HCT116 (cell line): ENCODE measurements at regions not wholly inside any gene's neighbourhood (a gene's known extent, or its start where the extent isn't known, plus 50 kb on each side); places are given as distances from the start of the nearest gene placed in this dataset.

ENCODE experiments used
- ATAC-seq: fragments of 200-7000 bp; cut with Tn5 transposase; 2 replicates; pipeline ENCODE4 v1.9.1; 2020; ENCODE audit warnings: mild to moderate bottlenecking, moderate library complexity
- BruUV-seq: library from RNA; stranded (reverse); fragments of 400-500 nt; replicated peaks from 2 replicates; lab custom pipeline; 2021; lab: Mats Ljungman, UMichigan
- CTCF ChIA-PET: fragments of 300-600 bp; sonication (Branson Sonifier 250); formaldehyde crosslinking; loops from one replicate; lab custom pipeline; 2021; ENCODE audit warnings: antibody characterized with exemption; lab: Charles Lee
- POLR2A ChIA-PET: fragments of 300-600, 350-600 bp; sonication (Branson Sonifier 250); formaldehyde crosslinking; loops from one replicate; lab custom pipeline; 2021; ENCODE audit warnings: antibody characterized with exemption; lab: Charles Lee
- RAD21 ChIA-PET, 2 experiments: fragments of 300-600 bp; sonication (Branson Sonifier 250); formaldehyde crosslinking; loops; one replicate each; lab custom pipeline; 2023; ENCODE audit warnings: low total read pairs in 2 of 2; ENCODE audit not compliant: uncharacterized antibody in 2 of 2, unreplicated experiment in 2 of 2, low non-redundant PET in 1 of 2; lab: Charles Lee
- DNase-seq: peaks from one replicate; pipeline ENCODE4 v3.0.0-alpha.2; 2010; ENCODE audit warnings: low read depth, low spot score
- H2AFZ ChIP-seq: fragments of 200-600 bp; shearing (Covaris generic), sonication (generic); 2 replicates; pipeline ENCODE4 v1.6.1; 2017; ENCODE audit warnings: low read depth, mixed run types, mixed read lengths, antibody characterized with exemption, low read length; ENCODE audit not compliant: poor library complexity, severe bottlenecking
- H3K27ac ChIP-seq: 2 replicates; pipeline ENCODE4 v1.5.1; 2012; ENCODE audit warnings: low read depth, low read length
- H3K27me3 ChIP-seq: fragments of 200-600 bp; sonication (generic); 2 replicates; pipeline ENCODE4 v1.6.1; 2016; ENCODE audit warnings: mixed run types, low read length, mixed read lengths; ENCODE audit not compliant: insufficient read depth
- H3K36me3 ChIP-seq, 2 experiments: fragments of 200-500 bp in 1 of 2; fragments of 200-600 bp in 1 of 2; sonication (Bioruptor generic) in 1 of 2; sonication (generic) in 1 of 2; 2 replicates each; pipeline versions ENCODE4 v1.5.1 to v1.6.1; 2014 to 2016; ENCODE audit warnings: low read length in 2 of 2, inconsistent platforms in 1 of 2, mixed read lengths in 1 of 2, mixed run types in 1 of 2; ENCODE audit not compliant: insufficient read depth in 2 of 2, control insufficient read depth in 1 of 2
- H3K4me1 ChIP-seq, 2 experiments: fragments of 200-600 bp in 1 of 2; sonication (generic) in 1 of 2; 2 replicates each; pipeline versions ENCODE4 v1.5.1 to v1.6.1; 2012 to 2017; ENCODE audit warnings: low read length in 2 of 2, inconsistent platforms in 1 of 2, mild to moderate bottlenecking in 1 of 2, mixed read lengths in 1 of 2, mixed run types in 1 of 2, moderate library complexity in 1 of 2; ENCODE audit not compliant: insufficient read depth in 2 of 2, control insufficient read depth in 1 of 2
- H3K4me2 ChIP-seq: fragments of 200-600 bp; sonication (generic); 2 replicates; pipeline ENCODE4 v1.6.1; 2017; ENCODE audit warnings: mixed run types, low read length, mixed read lengths
- H3K4me3 ChIP-seq, 2 experiments: fragments of 200-600 bp in 1 of 2; sonication (generic) in 1 of 2; replicated peaks in 1 of 2; 2 replicates each; pipeline ENCODE4 v1.5.1; 2011 to 2016; ENCODE audit warnings: low read length in 2 of 2, control low read depth in 1 of 2, low read depth in 1 of 2, mild to moderate bottlenecking in 1 of 2, mixed read lengths in 1 of 2, mixed run types in 1 of 2
- H3K79me2 ChIP-seq: fragments of 200-600 bp; sonication (generic); 2 replicates; pipeline ENCODE4 v1.6.1; 2017; ENCODE audit warnings: mild to moderate bottlenecking, mixed run types, low read length, moderate library complexity, mixed read lengths; ENCODE audit not compliant: insufficient read depth
- H3K9ac ChIP-seq: fragments of 200-600 bp; sonication (generic); 2 replicates; pipeline ENCODE4 v1.6.1; 2016; ENCODE audit warnings: low read length, mixed read lengths
- H3K9me2 ChIP-seq: fragments of 200-600 bp; sonication (generic), shearing (Covaris generic); 2 replicates; pipeline ENCODE4 v1.6.1; 2017; ENCODE audit warnings: mixed run types, mild to moderate bottlenecking, moderate library complexity; ENCODE audit not compliant: insufficient read depth
- H3K9me3 ChIP-seq, 2 experiments: fragments of 200-500 bp in 1 of 2; fragments of 200-600 bp in 1 of 2; sonication (Bioruptor generic) in 1 of 2; sonication (generic) in 1 of 2; 2 replicates each; pipeline ENCODE4 v1.6.1; 2014 to 2017; ENCODE audit warnings: low read length in 2 of 2, mixed read lengths in 2 of 2, inconsistent platforms in 1 of 2, low read depth in 1 of 2, mild to moderate bottlenecking in 1 of 2, mixed run types in 1 of 2, moderate library complexity in 1 of 2; ENCODE audit not compliant: control insufficient read depth in 1 of 2, insufficient read depth in 1 of 2
- H4K20me1 ChIP-seq: fragments of 200-600 bp; sonication (generic), shearing (Covaris generic); 2 replicates; pipeline ENCODE4 v1.6.1; 2017; ENCODE audit warnings: mixed run types, mild to moderate bottlenecking, moderate library complexity; ENCODE audit not compliant: insufficient read depth
- CEBPB ChIP-seq: IDR thresholded peaks from 2 replicates; pipeline ENCODE4 v1.6.1; 2012; ENCODE audit warnings: low read depth
- EGR1 ChIP-seq: IDR thresholded peaks from 2 replicates; pipeline ENCODE4 v1.6.1; 2012; ENCODE audit warnings: low read depth
- ELF1 ChIP-seq: IDR thresholded peaks from 2 replicates; pipeline ENCODE4 v1.6.1; 2012; ENCODE audit warnings: low read depth, borderline replicate concordance
- EZH2phosphoT487 ChIP-seq: fragments of 200-600 bp; IDR thresholded peaks from 2 replicates; pipeline ENCODE4 v1.6.1; 2018; ENCODE audit warnings: antibody characterized with exemption, borderline replicate concordance
- FOSL1 ChIP-seq: IDR thresholded peaks from 2 replicates; pipeline ENCODE4 v1.6.1; 2012; ENCODE audit warnings: low read depth
- POLR2A ChIP-seq: IDR thresholded peaks from 2 replicates; pipeline ENCODE4 v1.7.0; 2011; ENCODE audit warnings: borderline replicate concordance; ENCODE audit not compliant: insufficient read depth, insufficient read length; ENCODE audit errors: extremely low read depth
- POLR2AphosphoS5 ChIP-seq: IDR thresholded peaks from 2 replicates; pipeline ENCODE4 v1.6.1; 2011; ENCODE audit warnings: mild to moderate bottlenecking, low read depth, low read length, moderate library complexity
- SIN3A ChIP-seq: IDR thresholded peaks from 2 replicates; pipeline ENCODE4 v1.6.1; 2012; ENCODE audit warnings: low read depth
- SP1 ChIP-seq: IDR thresholded peaks from 2 replicates; pipeline ENCODE4 v1.6.1; 2012; ENCODE audit warnings: low read depth
- SRF ChIP-seq: IDR thresholded peaks from 2 replicates; pipeline ENCODE4 v1.6.1; 2012; ENCODE audit warnings: low read depth
- TCF7L2 ChIP-seq: IDR thresholded peaks from 2 replicates; pipeline ENCODE4 v1.7.0; 2011; ENCODE audit warnings: borderline replicate concordance, inconsistent platforms; ENCODE audit not compliant: insufficient read depth, insufficient read length; ENCODE audit errors: extremely low read depth
- YY1 ChIP-seq: IDR thresholded peaks from 2 replicates; pipeline ENCODE4 v1.6.1; 2011; ENCODE audit warnings: low read length, low read depth, moderate library complexity, mild to moderate bottlenecking; ENCODE audit not compliant: insufficient replicate concordance; ENCODE audit errors: extremely low read depth
- ZFX ChIP-seq: fragments of 450-650 bp; IDR thresholded peaks from 2 replicates; pipeline ENCODE4 v1.6.1; 2017
- intact Hi-C: fragments of 100-400 bp; cut with micrococcal nuclease; formaldehyde crosslinking; loops from 2 replicates; pipeline ENCODE4 v1.10.0; 2022
- TF ChIP-seq, protein P1 (sequence below): IDR thresholded peaks from 2 replicates; pipeline ENCODE4 v1.6.1; 2011; ENCODE audit warnings: mild to moderate bottlenecking, low read length, moderate library complexity; ENCODE audit not compliant: insufficient replicate concordance; ENCODE audit errors: extremely low read depth
- TF ChIP-seq, protein P2 (sequence below), 3 experiments: fragments of 200-600 bp in 1 of 3; sonication (generic) in 1 of 3; IDR thresholded peaks in 2 of 3; conservative IDR thresholded peaks in 1 of 3; 2 replicates each; pipeline ENCODE4 v1.5.1; 2012 to 2017; ENCODE audit warnings: low read depth in 2 of 3, low read length in 2 of 3, antibody characterized with exemption in 1 of 3, borderline replicate concordance in 1 of 3, control low read depth in 1 of 3, mild to moderate bottlenecking in 1 of 3, mixed read lengths in 1 of 3, mixed run types in 1 of 3, moderate library complexity in 1 of 3; ENCODE audit not compliant: insufficient read depth in 1 of 3
- TF ChIP-seq, protein P3 (sequence below): IDR thresholded peaks from 2 replicates; pipeline ENCODE4 v1.6.1; 2012; ENCODE audit warnings: low read depth

DNA sequence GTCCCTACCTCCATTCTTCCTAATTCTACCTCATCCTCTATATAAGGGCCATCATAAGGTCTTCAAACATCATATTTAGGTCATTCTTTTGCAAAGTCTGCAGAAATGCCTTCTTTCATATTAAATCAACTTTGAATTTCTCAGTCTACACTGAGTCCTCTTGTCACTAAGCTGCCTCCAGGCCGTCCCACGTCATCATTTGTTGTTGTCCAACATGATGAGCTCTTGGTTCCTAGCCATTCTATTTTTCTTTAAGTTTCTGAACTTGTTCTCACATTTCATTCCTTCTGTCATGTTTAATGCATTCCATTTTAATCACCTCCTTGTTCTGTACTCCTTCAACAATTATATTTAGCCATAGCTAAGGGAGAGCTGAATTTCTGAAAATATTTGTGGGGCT lies 59.2 kb upstream of the PGR start:
- DNase-seq (no peak), ATAC-seq (no peak)
- H3K9ac ChIP-seq = no peak overlapping the region
- H3K9me2 ChIP-seq = no peaks in the 10 kb centered on the region
- H2AFZ ChIP-seq = no peak overlapping the region
- intact Hi-C loops = no loop called here
- no peak overlapping the region for H3K4me3 ChIP-seq
- TF ChIP-seq SIN3A = no peak
- no peak for TF ChIP-seq FOSL1
- no peak for TF ChIP-seq EGR1
- TF ChIP-seq, protein P1, sequence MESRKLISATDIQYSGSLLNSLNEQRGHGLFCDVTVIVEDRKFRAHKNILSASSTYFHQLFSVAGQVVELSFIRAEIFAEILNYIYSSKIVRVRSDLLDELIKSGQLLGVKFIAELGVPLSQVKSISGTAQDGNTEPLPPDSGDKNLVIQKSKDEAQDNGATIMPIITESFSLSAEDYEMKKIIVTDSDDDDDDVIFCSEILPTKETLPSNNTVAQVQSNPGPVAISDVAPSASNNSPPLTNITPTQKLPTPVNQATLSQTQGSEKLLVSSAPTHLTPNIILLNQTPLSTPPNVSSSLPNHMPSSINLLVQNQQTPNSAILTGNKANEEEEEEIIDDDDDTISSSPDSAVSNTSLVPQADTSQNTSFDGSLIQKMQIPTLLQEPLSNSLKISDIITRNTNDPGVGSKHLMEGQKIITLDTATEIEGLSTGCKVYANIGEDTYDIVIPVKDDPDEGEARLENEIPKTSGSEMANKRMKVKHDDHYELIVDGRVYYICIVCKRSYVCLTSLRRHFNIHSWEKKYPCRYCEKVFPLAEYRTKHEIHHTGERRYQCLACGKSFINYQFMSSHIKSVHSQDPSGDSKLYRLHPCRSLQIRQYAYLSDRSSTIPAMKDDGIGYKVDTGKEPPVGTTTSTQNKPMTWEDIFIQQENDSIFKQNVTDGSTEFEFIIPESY = no peak
- TF ChIP-seq POLR2A = no peak
- TF ChIP-seq YY1 = no peak
- no peak for TF ChIP-seq TCF7L2
- TF ChIP-seq POLR2AphosphoS5 = no peak
- TF ChIP-seq, protein P2, sequence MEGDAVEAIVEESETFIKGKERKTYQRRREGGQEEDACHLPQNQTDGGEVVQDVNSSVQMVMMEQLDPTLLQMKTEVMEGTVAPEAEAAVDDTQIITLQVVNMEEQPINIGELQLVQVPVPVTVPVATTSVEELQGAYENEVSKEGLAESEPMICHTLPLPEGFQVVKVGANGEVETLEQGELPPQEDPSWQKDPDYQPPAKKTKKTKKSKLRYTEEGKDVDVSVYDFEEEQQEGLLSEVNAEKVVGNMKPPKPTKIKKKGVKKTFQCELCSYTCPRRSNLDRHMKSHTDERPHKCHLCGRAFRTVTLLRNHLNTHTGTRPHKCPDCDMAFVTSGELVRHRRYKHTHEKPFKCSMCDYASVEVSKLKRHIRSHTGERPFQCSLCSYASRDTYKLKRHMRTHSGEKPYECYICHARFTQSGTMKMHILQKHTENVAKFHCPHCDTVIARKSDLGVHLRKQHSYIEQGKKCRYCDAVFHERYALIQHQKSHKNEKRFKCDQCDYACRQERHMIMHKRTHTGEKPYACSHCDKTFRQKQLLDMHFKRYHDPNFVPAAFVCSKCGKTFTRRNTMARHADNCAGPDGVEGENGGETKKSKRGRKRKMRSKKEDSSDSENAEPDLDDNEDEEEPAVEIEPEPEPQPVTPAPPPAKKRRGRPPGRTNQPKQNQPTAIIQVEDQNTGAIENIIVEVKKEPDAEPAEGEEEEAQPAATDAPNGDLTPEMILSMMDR (IDR thresholded peaks at IDR 0.05 in 2 of 3, conservative IDR thresholded peaks at IDR 0.05 in 1 of 3; ENCODE audit: borderline replicate concordance in 1 of 3, insufficient read depth in 1 of 3, low read depth in 2 of 3, low read length in 2 of 3) = no peak
- TF ChIP-seq ELF1 = no peak
- no peak for TF ChIP-seq ZFX
- TF ChIP-seq SRF = no peak
- TF ChIP-seq CEBPB = no peak
- TF ChIP-seq, protein P3, sequence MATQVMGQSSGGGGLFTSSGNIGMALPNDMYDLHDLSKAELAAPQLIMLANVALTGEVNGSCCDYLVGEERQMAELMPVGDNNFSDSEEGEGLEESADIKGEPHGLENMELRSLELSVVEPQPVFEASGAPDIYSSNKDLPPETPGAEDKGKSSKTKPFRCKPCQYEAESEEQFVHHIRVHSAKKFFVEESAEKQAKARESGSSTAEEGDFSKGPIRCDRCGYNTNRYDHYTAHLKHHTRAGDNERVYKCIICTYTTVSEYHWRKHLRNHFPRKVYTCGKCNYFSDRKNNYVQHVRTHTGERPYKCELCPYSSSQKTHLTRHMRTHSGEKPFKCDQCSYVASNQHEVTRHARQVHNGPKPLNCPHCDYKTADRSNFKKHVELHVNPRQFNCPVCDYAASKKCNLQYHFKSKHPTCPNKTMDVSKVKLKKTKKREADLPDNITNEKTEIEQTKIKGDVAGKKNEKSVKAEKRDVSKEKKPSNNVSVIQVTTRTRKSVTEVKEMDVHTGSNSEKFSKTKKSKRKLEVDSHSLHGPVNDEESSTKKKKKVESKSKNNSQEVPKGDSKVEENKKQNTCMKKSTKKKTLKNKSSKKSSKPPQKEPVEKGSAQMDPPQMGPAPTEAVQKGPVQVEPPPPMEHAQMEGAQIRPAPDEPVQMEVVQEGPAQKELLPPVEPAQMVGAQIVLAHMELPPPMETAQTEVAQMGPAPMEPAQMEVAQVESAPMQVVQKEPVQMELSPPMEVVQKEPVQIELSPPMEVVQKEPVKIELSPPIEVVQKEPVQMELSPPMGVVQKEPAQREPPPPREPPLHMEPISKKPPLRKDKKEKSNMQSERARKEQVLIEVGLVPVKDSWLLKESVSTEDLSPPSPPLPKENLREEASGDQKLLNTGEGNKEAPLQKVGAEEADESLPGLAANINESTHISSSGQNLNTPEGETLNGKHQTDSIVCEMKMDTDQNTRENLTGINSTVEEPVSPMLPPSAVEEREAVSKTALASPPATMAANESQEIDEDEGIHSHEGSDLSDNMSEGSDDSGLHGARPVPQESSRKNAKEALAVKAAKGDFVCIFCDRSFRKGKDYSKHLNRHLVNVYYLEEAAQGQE = no peak
- TF ChIP-seq SP1 = no peak
- TF ChIP-seq EZH2phosphoT487 = no peak
- H4K20me1 ChIP-seq = no peaks in the 10 kb centered on the region
- H3K79me2 ChIP-seq = no peaks in the 10 kb centered on the region
- no peak overlapping the region for H3K27ac ChIP-seq
- H3K4me1 ChIP-seq = no peaks in the 10 kb centered on the region
- H3K27me3 ChIP-seq = no peaks in the 10 kb centered on the region
- CTCF ChIA-PET = no interaction called here
- POLR2A ChIA-PET = no interaction called here
- no peaks in the 10 kb centered on the region for H3K36me3 ChIP-seq
- H3K9me3 ChIP-seq = no peaks in the 10 kb centered on the region
- no peak overlapping the region for H3K4me2 ChIP-seq
- RAD21 ChIA-PET = no interaction called here
- no TSS peak for BruUV-seq
